ENCODE measurements at regions not wholly inside any gene's neighbourhood (a gene's known extent, or its start where the extent isn't known, plus 50 kb on each side); places are given as distances from the start of the nearest gene placed in this dataset.

DNA sequence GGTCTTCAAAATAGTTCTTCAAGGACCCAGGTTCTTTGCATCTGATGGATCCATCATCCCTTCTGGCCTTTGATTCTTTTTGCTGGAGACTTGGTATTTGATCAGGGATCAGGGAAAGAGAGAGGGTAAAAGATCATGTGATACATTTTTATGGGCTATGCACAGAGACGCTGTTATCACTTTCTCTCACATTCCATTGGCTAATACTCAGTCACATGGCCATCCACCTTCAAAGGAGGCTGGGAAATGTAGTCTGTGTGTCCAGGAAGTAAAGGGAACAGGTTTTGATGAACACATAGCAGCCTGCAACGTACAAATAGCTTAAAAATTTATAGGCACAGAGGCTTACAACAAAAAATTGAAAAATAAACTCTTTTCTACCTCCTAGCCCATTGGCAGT lies 629.6 kb upstream of the FANCL start:
- Histone ChIP-seq H3K27me3 (ENCODE audit: control insufficient read depth, insufficient read depth, low read length) (no peaks in the 10 kb centered on the region), H3K36me3 (ENCODE audit: control insufficient read depth, insufficient read depth, low read length) (no peaks in the 10 kb centered on the region), H3K9me3 (ENCODE audit: control insufficient read depth, low read depth, low read length) (no peaks in the 10 kb centered on the region), H3K27ac (ENCODE audit: low read length) (no peak overlapping the region), H3K4me3 (ENCODE audit: low read length) (no peak overlapping the region), H3K4me1 (ENCODE audit: control insufficient read depth, insufficient read depth, low read length) (no peaks in the 10 kb centered on the region)
- DNase-seq: no peak
- no CpG with 5 or more reads among the region's 2 CpGs for WGBS (ENCODE audit: insufficient coverage, low lambda C conversion rate)

GRCh38 chr2:58866946-58867345 lies 625.8 kb upstream of the FANCL start:
- Histone ChIP-seq H3K36me3 (ENCODE audit: control insufficient read depth, insufficient read depth, low read length) (no peaks in the 10 kb centered on the region), H3K4me1 (ENCODE audit: control insufficient read depth, insufficient read depth, low read length) (no peaks in the 10 kb centered on the region), H3K4me3 (ENCODE audit: low read length) (no peak overlapping the region), H3K27me3 (ENCODE audit: control insufficient read depth, insufficient read depth, low read length) (no peaks in the 10 kb centered on the region), H3K9me3 (ENCODE audit: control insufficient read depth, low read depth, low read length) (no peaks in the 10 kb centered on the region), H3K27ac (ENCODE audit: low read length) (no peak overlapping the region)
- WGBS (ENCODE audit: insufficient coverage, low lambda C conversion rate): 67% methylated on average over 1 of the region's 1 CpG
- DNase-seq: no peak

DNA sequence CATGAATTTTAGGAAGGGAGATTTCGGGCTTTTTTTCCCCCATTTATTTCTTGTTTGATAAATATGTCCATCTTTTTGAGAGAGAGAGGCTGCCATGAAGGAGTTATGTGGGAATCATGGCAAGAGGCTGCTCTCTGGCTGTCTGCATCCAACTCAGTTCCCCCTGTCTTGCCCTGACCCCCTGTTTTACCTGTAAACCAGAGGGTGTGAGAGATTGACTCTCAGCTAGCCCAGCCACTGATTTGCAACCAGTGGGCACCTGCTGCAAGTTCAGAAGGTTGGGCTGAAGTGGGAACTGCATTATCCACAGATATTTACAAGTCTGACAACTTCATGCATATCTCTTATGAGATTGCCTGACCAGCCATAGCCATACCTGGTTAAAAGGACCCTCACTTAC lies 625.4 kb upstream of the FANCL start:
- no CpG with 5 or more reads among the region's 1 CpG for WGBS (ENCODE audit: insufficient coverage, low lambda C conversion rate)
- H3K36me3 ChIP-seq (ENCODE audit: control insufficient read depth, insufficient read depth, low read length): no peaks in the 10 kb centered on the region
- no peak overlapping the region for H3K4me3 ChIP-seq (ENCODE audit: low read length)
- DNase-seq: no peak
- no peaks in the 10 kb centered on the region for H3K4me1 ChIP-seq (ENCODE audit: control insufficient read depth, insufficient read depth, low read length)
- H3K27ac ChIP-seq (ENCODE audit: low read length): no peak overlapping the region
- H3K27me3 ChIP-seq (ENCODE audit: control insufficient read depth, insufficient read depth, low read length): no peaks in the 10 kb centered on the region
- H3K9me3 ChIP-seq (ENCODE audit: control insufficient read depth, low read depth, low read length): no peaks in the 10 kb centered on the region

DNA sequence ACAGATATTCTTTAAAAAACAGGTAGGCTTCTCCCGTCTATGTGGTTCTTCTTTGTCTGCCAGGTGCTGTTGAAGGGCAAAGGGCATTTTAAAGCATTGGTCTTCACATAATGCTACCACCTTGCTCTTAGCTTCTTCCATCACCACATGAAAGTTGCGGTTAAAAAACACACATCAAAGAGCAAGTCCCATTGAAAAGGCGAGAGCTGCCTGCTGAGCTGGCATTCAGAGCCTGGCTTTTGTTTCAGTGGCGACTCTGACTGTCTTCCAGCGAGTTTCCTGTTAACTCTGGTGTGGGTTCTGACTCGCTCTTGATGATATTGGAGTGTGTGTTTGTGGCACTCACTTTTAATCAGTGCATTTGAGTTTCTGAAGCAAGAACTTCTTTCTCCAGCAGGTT lies 624.9 kb upstream of the FANCL start:
- no peak for DNase-seq
- H3K36me3 ChIP-seq (ENCODE audit: control insufficient read depth, insufficient read depth, low read length): no peaks in the 10 kb centered on the region
- H3K27ac ChIP-seq (ENCODE audit: low read length): no peak overlapping the region
- no peaks in the 10 kb centered on the region for H3K4me1 ChIP-seq (ENCODE audit: control insufficient read depth, insufficient read depth, low read length)
- H3K27me3 ChIP-seq (ENCODE audit: control insufficient read depth, insufficient read depth, low read length): no peaks in the 10 kb centered on the region
- WGBS (ENCODE audit: insufficient coverage, low lambda C conversion rate): no CpG with 5 or more reads among the region's 6 CpGs
- no peaks in the 10 kb centered on the region for H3K9me3 ChIP-seq (ENCODE audit: control insufficient read depth, low read depth, low read length)
- no peak overlapping the region for H3K4me3 ChIP-seq (ENCODE audit: low read length)

DNA sequence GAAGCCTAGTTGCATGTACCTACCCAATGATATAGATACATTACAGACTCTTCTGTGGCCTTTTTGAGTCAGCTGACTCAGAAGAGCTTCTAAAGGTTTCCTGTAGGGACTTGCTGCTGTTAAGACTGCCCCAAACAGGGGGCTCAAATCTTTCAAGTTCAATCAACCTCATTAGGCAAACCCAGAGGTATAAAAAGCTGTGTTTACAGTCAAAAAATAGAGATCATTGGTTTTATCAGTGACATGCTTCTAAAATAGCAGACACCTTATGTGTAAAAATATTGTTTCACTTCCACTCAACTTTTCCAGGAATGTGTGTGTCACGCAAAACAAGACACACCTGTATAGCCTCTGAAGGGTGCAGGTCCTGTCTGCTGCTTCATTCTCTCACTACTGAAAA lies 624.3 kb upstream of the FANCL start:
- no CpG with 5 or more reads among the region's 1 CpG for WGBS (ENCODE audit: insufficient coverage, low lambda C conversion rate)

GRCh38 chr2:58862244-58862643 lies 621.1 kb upstream of the FANCL start:
- WGBS (ENCODE audit: insufficient coverage, low lambda C conversion rate): no CpG with 5 or more reads among the region's 3 CpGs
- no peaks in the 10 kb centered on the region for H3K4me1 ChIP-seq (ENCODE audit: control insufficient read depth, insufficient read depth, low read length)
- no peak overlapping the region for H3K4me3 ChIP-seq (ENCODE audit: low read length)
- H3K36me3 ChIP-seq (ENCODE audit: control insufficient read depth, insufficient read depth, low read length): no peaks in the 10 kb centered on the region
- H3K27me3 ChIP-seq (ENCODE audit: control insufficient read depth, insufficient read depth, low read length): no peaks in the 10 kb centered on the region
- H3K9me3 ChIP-seq (ENCODE audit: control insufficient read depth, low read depth, low read length): no peaks in the 10 kb centered on the region
- DNase-seq: no peak
- no peak overlapping the region for H3K27ac ChIP-seq (ENCODE audit: low read length)

More for the DNA sequence above, 624.3 kb upstream of the FANCL start:
- Histone ChIP-seq H3K9me3 (ENCODE audit: control insufficient read depth, low read depth, low read length) (no peaks in the 10 kb centered on the region), H3K4me1 (ENCODE audit: control insufficient read depth, insufficient read depth, low read length) (no peaks in the 10 kb centered on the region), H3K27me3 (ENCODE audit: control insufficient read depth, insufficient read depth, low read length) (no peaks in the 10 kb centered on the region), H3K36me3 (ENCODE audit: control insufficient read depth, insufficient read depth, low read length) (no peaks in the 10 kb centered on the region), H3K27ac (ENCODE audit: low read length) (no peak overlapping the region), H3K4me3 (ENCODE audit: low read length) (no peak overlapping the region)
- DNase-seq: no peak

GRCh38 chr2:58860586-58860985 lies 619.5 kb upstream of the FANCL start:
- no CpG with 5 or more reads among the region's 1 CpG for WGBS (ENCODE audit: insufficient coverage, low lambda C conversion rate)
- Histone ChIP-seq H3K27me3 (ENCODE audit: control insufficient read depth, insufficient read depth, low read length) (no peaks in the 10 kb centered on the region), H3K4me1 (ENCODE audit: control insufficient read depth, insufficient read depth, low read length) (no peaks in the 10 kb centered on the region), H3K27ac (ENCODE audit: low read length) (no peak overlapping the region), H3K9me3 (ENCODE audit: control insufficient read depth, low read depth, low read length) (no peaks in the 10 kb centered on the region), H3K36me3 (ENCODE audit: control insufficient read depth, insufficient read depth, low read length) (no peaks in the 10 kb centered on the region), H3K4me3 (ENCODE audit: low read length) (no peak overlapping the region)
- no peak for DNase-seq

GRCh38 chr2:58856100-58856499 lies 615.0 kb upstream of the FANCL start:
- Histone ChIP-seq H3K27ac (ENCODE audit: low read length) (no peak overlapping the region), H3K36me3 (ENCODE audit: control insufficient read depth, insufficient read depth, low read length) (no peaks in the 10 kb centered on the region), H3K27me3 (ENCODE audit: control insufficient read depth, insufficient read depth, low read length) (no peaks in the 10 kb centered on the region), H3K9me3 (ENCODE audit: control insufficient read depth, low read depth, low read length) (no peaks in the 10 kb centered on the region), H3K4me1 (ENCODE audit: control insufficient read depth, insufficient read depth, low read length) (no peaks in the 10 kb centered on the region), H3K4me3 (ENCODE audit: low read length) (no peak overlapping the region)
- DNase-seq: no peak
- WGBS (ENCODE audit: insufficient coverage, low lambda C conversion rate): no CpG with 5 or more reads among the region's 6 CpGs

- Histone ChIP-seq H3K27me3 (ENCODE audit: control insufficient read depth, insufficient read depth, low read length) (no peaks in the 10 kb centered on the region), H3K4me3 (ENCODE audit: low read length) (no peak overlapping the region), H3K4me1 (ENCODE audit: control insufficient read depth, insufficient read depth, low read length) (no peaks in the 10 kb centered on the region), H3K27ac (ENCODE audit: low read length) (no peak overlapping the region), H3K36me3 (ENCODE audit: control insufficient read depth, insufficient read depth, low read length) (no peaks in the 10 kb centered on the region), H3K9me3 (ENCODE audit: control insufficient read depth, low read depth, low read length) (no peaks in the 10 kb centered on the region)
- WGBS (ENCODE audit: insufficient coverage, low lambda C conversion rate): 53% methylated on average over 2 of the region's 2 CpGs
- no peak for DNase-seq
These were observed 612.3 kb upstream of the FANCL start for GRCh38 chr2:58853420-58853819.

DNA sequence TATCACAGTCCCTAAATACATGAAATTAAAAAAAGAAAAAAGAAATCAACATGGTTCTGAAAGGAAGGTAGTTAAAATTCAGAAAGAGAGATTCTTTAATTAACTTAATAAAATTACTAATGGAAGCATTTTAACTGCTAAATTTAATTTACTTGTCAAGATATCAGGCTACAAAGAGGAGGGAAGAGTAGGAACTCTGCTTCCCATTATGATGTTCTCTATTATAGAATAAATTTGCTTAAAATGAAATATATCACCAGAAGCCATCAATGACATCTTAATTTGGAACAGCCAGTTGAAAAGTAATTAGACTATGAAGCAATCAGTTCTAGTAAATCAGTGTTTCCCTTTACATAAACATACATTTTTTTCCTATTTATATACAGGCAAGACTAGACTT lies 611.8 kb upstream of the FANCL start:
- Histone ChIP-seq H3K27me3 (ENCODE audit: control insufficient read depth, insufficient read depth, low read length) (no peaks in the 10 kb centered on the region), H3K36me3 (ENCODE audit: control insufficient read depth, insufficient read depth, low read length) (no peaks in the 10 kb centered on the region), H3K4me1 (ENCODE audit: control insufficient read depth, insufficient read depth, low read length) (no peaks in the 10 kb centered on the region), H3K4me3 (ENCODE audit: low read length) (no peak overlapping the region), H3K27ac (ENCODE audit: low read length) (no peak overlapping the region), H3K9me3 (ENCODE audit: control insufficient read depth, low read depth, low read length) (no peaks in the 10 kb centered on the region)
- no peak for DNase-seq

GRCh38 chr2:58852243-58852642 lies 611.1 kb upstream of the FANCL start:
- no peaks in the 10 kb centered on the region for H3K27me3 ChIP-seq (ENCODE audit: control insufficient read depth, insufficient read depth, low read length)
- no peak overlapping the region for H3K27ac ChIP-seq (ENCODE audit: low read length)
- no peaks in the 10 kb centered on the region for H3K4me1 ChIP-seq (ENCODE audit: control insufficient read depth, insufficient read depth, low read length)
- 80% methylated on average over 1 of the region's 5 CpGs for WGBS (ENCODE audit: insufficient coverage, low lambda C conversion rate)
- H3K36me3 ChIP-seq (ENCODE audit: control insufficient read depth, insufficient read depth, low read length): no peaks in the 10 kb centered on the region
- no peak for DNase-seq
- H3K4me3 ChIP-seq (ENCODE audit: low read length): no peak overlapping the region
- no peaks in the 10 kb centered on the region for H3K9me3 ChIP-seq (ENCODE audit: control insufficient read depth, low read depth, low read length)

Measured in large intestine (tissue), 3 donors.